GM12878 (cell line): ENCODE measurements at regions not wholly inside any gene's neighbourhood (a gene's known extent, or its start where the extent isn't known, plus 50 kb on each side); places are given as distances from the start of the nearest gene placed in this dataset.

Experiments
- ATAC-seq: fragments of 200-7000 bp; cut with Tn5 transposase; 3 replicates; pipeline ENCODE4 v1.9.1; 2020; ENCODE audit warnings: mild to moderate bottlenecking, moderate library complexity
- BruUV-seq: library from RNA; stranded (reverse); fragments of 400-500 nt; replicated peaks from 2 replicates; lab custom pipeline; 2021; lab: Mats Ljungman, UMichigan
- CTCF ChIA-PET: fragments of 300-600 bp; sonication (Branson Sonifier 250); formaldehyde crosslinking; extraction: SDS; loops from one replicate; lab custom pipeline; 2021; ENCODE audit warnings: inconsistent platforms; lab: Yijun Ruan, JAX
- POLR2A ChIA-PET: fragments of 350-600 bp; formaldehyde crosslinking; extraction: SDS; loops from one replicate; lab custom pipeline; 2021; ENCODE audit warnings: inconsistent platforms; lab: Charles Lee
- RAD21 ChIA-PET: fragments of 300-600 bp; sonication (Branson Sonifier 250); formaldehyde crosslinking; loops from one replicate; lab custom pipeline; 2023; ENCODE audit warnings: antibody characterized with exemption; ENCODE audit not compliant: unreplicated experiment; lab: Charles Lee
- SMC1A ChIA-PET: fragments of 300-600 bp; sonication (Branson Sonifier 250); formaldehyde crosslinking; loops from one replicate; lab custom pipeline; 2023; ENCODE audit not compliant: unreplicated experiment, uncharacterized antibody; lab: Charles Lee
- DNase-seq: peaks from one replicate; pipeline ENCODE4 v3.0.0-alpha.2; 2011; ENCODE audit warnings: low read depth, low spot score
- FAIRE-seq: peaks from 3 replicates; lab custom pipeline; 2011; peaks lifted over from hg19 to GRCh38; lab: Jason Lieb, UNC
- H2AFZ ChIP-seq: 2 replicates; pipeline ENCODE4 v1.6.0; 2011; ENCODE audit warnings: low read depth, low read length, control low read depth; ENCODE audit not compliant: control insufficient read depth
- H3K27ac ChIP-seq: 2 replicates; pipeline ENCODE4 v1.5.1; 2011; ENCODE audit warnings: control low read depth; ENCODE audit not compliant: control insufficient read depth, insufficient read depth
- H3K27me3 ChIP-seq, 2 experiments: replicated peaks in 1 of 2; 2 replicates each; pipeline versions ENCODE4 v1.6.0 to v1.6.1; 2011; ENCODE audit warnings: low read length in 1 of 2; ENCODE audit not compliant: control insufficient read depth in 2 of 2, insufficient read depth in 2 of 2
- H3K36me3 ChIP-seq, 2 experiments: 2 replicates each; pipeline ENCODE4 v1.5.1; 2011; ENCODE audit warnings: low read length in 1 of 2; ENCODE audit not compliant: control insufficient read depth in 2 of 2, insufficient read depth in 2 of 2
- H3K4me1 ChIP-seq: 2 replicates; pipeline ENCODE4 v1.6.1; 2011; ENCODE audit warnings: mild to moderate bottlenecking, low read length, moderate library complexity, mixed read lengths; ENCODE audit not compliant: control insufficient read depth, insufficient read depth
- H3K4me2 ChIP-seq: 2 replicates; pipeline ENCODE4 v1.6.0; 2011; ENCODE audit warnings: control low read depth; ENCODE audit not compliant: control insufficient read depth, insufficient read depth
- H3K4me3 ChIP-seq: fragments of 200-600 bp; sonication (generic); 2 replicates; pipeline ENCODE4 v1.5.1; 2016
- H3K79me2 ChIP-seq: 2 replicates; pipeline ENCODE4 v1.6.0; 2011; ENCODE audit warnings: low read length; ENCODE audit not compliant: control insufficient read depth, insufficient read depth
- H3K9ac ChIP-seq: 2 replicates; pipeline ENCODE4 v1.8.0; 2011; ENCODE audit warnings: low read length, control low read depth, mixed read lengths; ENCODE audit not compliant: control insufficient read depth, insufficient read depth
- H3K9me3 ChIP-seq: replicated peaks from 3 replicates; pipeline ENCODE4 v1.5.1; 2011; ENCODE audit warnings: mild to moderate bottlenecking, low read length; ENCODE audit not compliant: control insufficient read depth, insufficient read depth
- H4K20me1 ChIP-seq: 2 replicates; pipeline ENCODE4 v1.6.0; 2011; ENCODE audit not compliant: control insufficient read depth, insufficient read depth
- GABPA ChIP-seq: IDR thresholded peaks from 2 replicates; pipeline ENCODE4 v1.6.1; 2014; ENCODE audit warnings: antibody characterized with exemption, low read depth, mild to moderate bottlenecking, inconsistent platforms
- IRF4 ChIP-seq: IDR thresholded peaks from 2 replicates; pipeline ENCODE4 v1.6.1; 2011; ENCODE audit warnings: low read depth, low read length
- KAT2A ChIP-seq: conservative IDR thresholded peaks from 2 replicates; pipeline ENCODE4 v1.6.1; 2011; ENCODE audit warnings: low read depth, low read length; ENCODE audit not compliant: control insufficient read depth
- NKRF ChIP-seq: fragments of 450-650 bp; conservative IDR thresholded peaks from 2 replicates; pipeline ENCODE4 v1.6.1; 2017; ENCODE audit warnings: mild to moderate bottlenecking, moderate library complexity
- PBX3 ChIP-seq: IDR thresholded peaks from 2 replicates; pipeline ENCODE4 v1.6.1; 2011; ENCODE audit warnings: mild to moderate bottlenecking, low read depth, low read length, moderate library complexity; ENCODE audit not compliant: insufficient replicate concordance
- POLR2A ChIP-seq: IDR thresholded peaks from 2 replicates; pipeline ENCODE4 v1.6.1; 2011; ENCODE audit warnings: low read depth, mild to moderate bottlenecking, low read length
- RBBP5 ChIP-seq: fragments of 200-600 bp; sonication (generic); conservative IDR thresholded peaks from 2 replicates; pipeline ENCODE4 v1.6.1; 2016
- SKIL ChIP-seq: fragments of 450-650 bp; IDR thresholded peaks from 2 replicates; pipeline ENCODE4 v1.6.1; 2017; ENCODE audit warnings: mild to moderate bottlenecking, low read depth, inconsistent platforms; ENCODE audit not compliant: poor library complexity, severe bottlenecking
- SMAD1 ChIP-seq: fragments of 450-650 bp; IDR thresholded peaks from 2 replicates; pipeline ENCODE4 v1.6.1; 2018; ENCODE audit warnings: mild to moderate bottlenecking, low read depth; ENCODE audit not compliant: partially characterized antibody
- SPI1 ChIP-seq: IDR thresholded peaks from 2 replicates; pipeline ENCODE4 v1.6.1; 2011; ENCODE audit warnings: low read depth, mild to moderate bottlenecking, low read length, moderate library complexity, borderline replicate concordance; ENCODE audit not compliant: insufficient read depth
- SREBF2 ChIP-seq: IDR thresholded peaks from 2 replicates; pipeline ENCODE4 v1.6.1; 2012; ENCODE audit warnings: mild to moderate bottlenecking, low read length
- SRF ChIP-seq, 2 experiments: IDR thresholded peaks; 2 replicates each; pipeline ENCODE4 v1.6.1; 2011; ENCODE audit warnings: low read depth in 2 of 2, low read length in 2 of 2, mild to moderate bottlenecking in 1 of 2, moderate library complexity in 1 of 2
- SUPT20H ChIP-seq: IDR thresholded peaks from 2 replicates; pipeline ENCODE4 v1.6.1; 2011; ENCODE audit warnings: low read depth, mild to moderate bottlenecking, low read length, moderate library complexity, borderline replicate concordance; ENCODE audit not compliant: control insufficient read depth
- ZBTB4 ChIP-seq: fragments of 450-650 bp; formaldehyde crosslinking; IDR thresholded peaks from 2 replicates; pipeline ENCODE4 v1.4.0; 2022; ENCODE audit warnings: mild to moderate bottlenecking, moderate library complexity
- ZNF622 ChIP-seq: fragments of 450-650 bp; IDR thresholded peaks from 2 replicates; pipeline ENCODE4 v1.6.1; 2017; ENCODE audit warnings: mild to moderate bottlenecking, inconsistent platforms
- in situ Hi-C: fragments of 300-500 bp; cut with MboI; formaldehyde crosslinking; loops from 9 replicates; pipeline ENCODE4 v1.14.3; 2018; ENCODE audit warnings: mixed read lengths
- intact Hi-C: fragments of 100-400 bp; cut with micrococcal nuclease; formaldehyde crosslinking; loops from one replicate; pipeline ENCODE4 v1.14.2; 2022; ENCODE audit not compliant: unreplicated experiment

GRCh38 chr10:53570221-53570620, 797.6 kb upstream of the MBL2 start:
- Histone ChIP-seq H3K79me2 (no peaks in the 10 kb centered on the region), H3K4me1 (no peaks in the 10 kb centered on the region), H2AFZ (no peak overlapping the region), H3K27ac (no peak overlapping the region), H3K4me3 (no peak overlapping the region), H3K9ac (no peak overlapping the region), H3K27me3 (no peaks in the 10 kb centered on the region), H3K9me3 (no peaks in the 10 kb centered on the region), H3K4me2 (no peak overlapping the region), H4K20me1 (no peaks in the 10 kb centered on the region), H3K36me3 (no peaks in the 10 kb centered on the region)
- DNase-seq = no peak
- CTCF ChIA-PET = no interaction called here
- no TSS peak for BruUV-seq
- POLR2A ChIA-PET = no interaction called here
- ATAC-seq = no peak
- RAD21 ChIA-PET = interaction anchor here (0.5 kb wide), 1 partner anchor 33 kb away, joined by 5 read pairs; no protein-coding TSS in a partner anchor
- in situ Hi-C loops (no loop called here), intact Hi-C loops (no loop called here)
- SMC1A ChIA-PET = no interaction called here
- no peak for FAIRE-seq
- no peak for TF ChIP-seq ZNF622
- no peak for TF ChIP-seq POLR2A
- TF ChIP-seq SRF (IDR thresholded peaks at IDR 0.05; ENCODE audit: low read depth in 2 of 2, low read length in 2 of 2) = no peak
- no peak for TF ChIP-seq SREBF2
- no peak for TF ChIP-seq KAT2A
- TF ChIP-seq NKRF = no peak
- TF ChIP-seq PBX3 = no peak
- TF ChIP-seq GABPA = no peak
- TF ChIP-seq SMAD1 = no peak
- TF ChIP-seq SKIL = no peak
- no peak for TF ChIP-seq IRF4
- no peak for TF ChIP-seq ZBTB4
- no peak for TF ChIP-seq RBBP5
- TF ChIP-seq SUPT20H = no peak
- TF ChIP-seq SPI1 = no peak
